ENCODE measurements at regions not wholly inside any gene's neighbourhood (a gene's known extent, or its start where the extent isn't known, plus 50 kb on each side); places are given as distances from the start of the nearest gene placed in this dataset.

GRCh38 chr7:9029681-9030530 is 596.5 kb downstream of the NXPH1 start:
- Histone ChIP-seq H3K9me3 (ENCODE audit: control insufficient read depth in 4 of 4, insufficient read depth in 3 of 4, low read length in 3 of 4) (no peaks in the 10 kb centered on the region), H3K4me1 (ENCODE audit: control insufficient read depth in 5 of 5, insufficient read depth in 5 of 5, low read length in 5 of 5) (no peaks in the 10 kb centered on the region), H3K4me3 (no peak overlapping the region), H3K36me3 (ENCODE audit: control insufficient read depth in 4 of 4, insufficient read depth in 4 of 4, low read length in 4 of 4) (no peaks in the 10 kb centered on the region), H3K9ac (ENCODE audit: insufficient read depth in 1 of 2, low read length in 2 of 2) (no peak overlapping the region), H3K27me3 (ENCODE audit: control insufficient read depth in 3 of 3, insufficient read depth in 3 of 3, low read length in 2 of 3) (no peaks in the 10 kb centered on the region), H3K27ac (ENCODE audit: low read depth in 1 of 2, low read length in 1 of 2) (no peak overlapping the region)
- 85 to 87% methylated on average over 9 of the region's 9 CpGs for WGBS, 2 donors
- DNase-seq (no peak), ATAC-seq (ENCODE audit: insufficient read depth, low FRiP score) (no peak)
- TF ChIP-seq CTCF (IDR thresholded peaks at IDR 0.05; ENCODE audit: control extremely low read depth, extremely low read depth): no peak

- DNase-seq (no peak), ATAC-seq (ENCODE audit: insufficient read depth, low FRiP score) (no peak)
- H3K36me3 ChIP-seq (ENCODE audit: control insufficient read depth in 4 of 4, insufficient read depth in 4 of 4, low read length in 4 of 4): no peaks in the 10 kb centered on the region
- no peaks in the 10 kb centered on the region for H3K9me3 ChIP-seq (ENCODE audit: control insufficient read depth in 4 of 4, insufficient read depth in 3 of 4, low read length in 3 of 4)
- H3K4me3 ChIP-seq: no peak overlapping the region
- WGBS, 2 donors: 65 to 77% methylated on average over 2 of the region's 2 CpGs
- H3K9ac ChIP-seq (ENCODE audit: insufficient read depth in 1 of 2, low read length in 2 of 2): no peak overlapping the region
- H3K4me1 ChIP-seq (ENCODE audit: control insufficient read depth in 5 of 5, insufficient read depth in 5 of 5, low read length in 5 of 5): no peaks in the 10 kb centered on the region
- no peaks in the 10 kb centered on the region for H3K27me3 ChIP-seq (ENCODE audit: control insufficient read depth in 3 of 3, insufficient read depth in 3 of 3, low read length in 2 of 3)
- H3K27ac ChIP-seq (ENCODE audit: low read depth in 1 of 2, low read length in 1 of 2): no peak overlapping the region
- TF ChIP-seq CTCF (IDR thresholded peaks at IDR 0.05; ENCODE audit: control extremely low read depth, extremely low read depth): no peak
These were observed 597.6 kb downstream of the NXPH1 start for GRCh38 chr7:9030976-9031375.

GRCh38 chr7:9031386-9031785 is 598.0 kb downstream of the NXPH1 start:
- DNase-seq (no peak), ATAC-seq (ENCODE audit: insufficient read depth, low FRiP score) (no peak)
- H3K36me3 ChIP-seq (ENCODE audit: control insufficient read depth in 4 of 4, insufficient read depth in 4 of 4, low read length in 4 of 4): no peaks in the 10 kb centered on the region
- H3K4me1 ChIP-seq (ENCODE audit: control insufficient read depth in 5 of 5, insufficient read depth in 5 of 5, low read length in 5 of 5): no peaks in the 10 kb centered on the region
- no peak overlapping the region for H3K27ac ChIP-seq (ENCODE audit: low read depth in 1 of 2, low read length in 1 of 2)
- no peaks in the 10 kb centered on the region for H3K9me3 ChIP-seq (ENCODE audit: control insufficient read depth in 4 of 4, insufficient read depth in 3 of 4, low read length in 3 of 4)
- WGBS, 2 donors: 84 to 85% methylated on average over 4 of the region's 4 CpGs
- no peaks in the 10 kb centered on the region for H3K27me3 ChIP-seq (ENCODE audit: control insufficient read depth in 3 of 3, insufficient read depth in 3 of 3, low read length in 2 of 3)
- TF ChIP-seq CTCF (IDR thresholded peaks at IDR 0.05; ENCODE audit: control extremely low read depth, extremely low read depth): no peak
- no peak overlapping the region for H3K9ac ChIP-seq (ENCODE audit: insufficient read depth in 1 of 2, low read length in 2 of 2)
- no peak overlapping the region for H3K4me3 ChIP-seq
